Activated CD8-positive, alpha-beta memory T cell treated with anti-CD3 and anti-CD28 coated beads, Interleukin-2, amount 50 U/mL, for 4 hours (primary cell): ENCODE measurements at regions not wholly inside any gene's neighbourhood (a gene's known extent, or its start where the extent isn't known, plus 50 kb on each side); places are given as distances from the start of the nearest gene placed in this dataset.

Experiments
- DNase-seq: peaks from one replicate; pipeline ENCODE4 v3.0.0-alpha.2; 2020

DNA sequence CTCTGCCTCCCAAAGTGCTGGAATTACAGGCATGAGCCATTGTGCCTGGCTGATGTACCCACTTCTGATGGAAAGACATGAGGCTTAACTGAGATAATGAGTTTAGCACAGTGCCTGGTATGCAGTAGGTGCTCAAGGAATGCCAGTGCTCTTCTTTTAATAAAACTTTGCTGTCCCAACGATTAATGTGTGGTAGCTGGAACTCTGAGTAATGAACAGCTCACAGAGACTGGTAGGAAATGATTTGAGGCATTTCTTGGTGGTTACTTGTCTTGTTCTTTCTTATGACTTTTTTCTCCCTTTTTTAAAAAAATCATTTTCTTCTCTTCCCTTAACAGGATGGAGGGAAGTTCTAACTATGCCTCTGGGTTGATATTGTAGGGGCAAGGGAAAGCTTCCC, 235.7 kb upstream of the PWP1 start:
- no peak for DNase-seq

- no peak for DNase-seq
These were observed 235.1 kb upstream of the PWP1 start for GRCh38 chr12:107450541-107450940.

DNA sequence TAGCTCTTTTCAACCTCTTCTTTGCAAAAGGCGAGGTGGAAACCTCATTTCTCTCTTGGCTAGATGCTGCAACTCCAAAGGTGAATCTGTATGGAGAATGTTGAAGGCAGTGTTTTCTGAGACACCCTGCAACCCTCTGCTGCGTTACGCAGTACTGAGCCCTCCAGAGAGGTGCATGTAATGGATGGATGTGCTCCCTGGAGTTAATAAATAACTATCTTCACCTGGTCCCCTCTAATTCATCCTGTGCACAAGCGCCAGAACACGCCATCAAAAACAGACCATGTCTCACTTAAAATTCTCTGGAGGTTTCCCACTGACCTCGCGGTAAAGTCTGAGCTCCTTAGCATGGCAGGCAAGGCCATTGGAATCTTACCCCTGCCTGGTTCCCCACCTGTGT, 234.4 kb upstream of the PWP1 start:
- no peak for DNase-seq

DNA sequence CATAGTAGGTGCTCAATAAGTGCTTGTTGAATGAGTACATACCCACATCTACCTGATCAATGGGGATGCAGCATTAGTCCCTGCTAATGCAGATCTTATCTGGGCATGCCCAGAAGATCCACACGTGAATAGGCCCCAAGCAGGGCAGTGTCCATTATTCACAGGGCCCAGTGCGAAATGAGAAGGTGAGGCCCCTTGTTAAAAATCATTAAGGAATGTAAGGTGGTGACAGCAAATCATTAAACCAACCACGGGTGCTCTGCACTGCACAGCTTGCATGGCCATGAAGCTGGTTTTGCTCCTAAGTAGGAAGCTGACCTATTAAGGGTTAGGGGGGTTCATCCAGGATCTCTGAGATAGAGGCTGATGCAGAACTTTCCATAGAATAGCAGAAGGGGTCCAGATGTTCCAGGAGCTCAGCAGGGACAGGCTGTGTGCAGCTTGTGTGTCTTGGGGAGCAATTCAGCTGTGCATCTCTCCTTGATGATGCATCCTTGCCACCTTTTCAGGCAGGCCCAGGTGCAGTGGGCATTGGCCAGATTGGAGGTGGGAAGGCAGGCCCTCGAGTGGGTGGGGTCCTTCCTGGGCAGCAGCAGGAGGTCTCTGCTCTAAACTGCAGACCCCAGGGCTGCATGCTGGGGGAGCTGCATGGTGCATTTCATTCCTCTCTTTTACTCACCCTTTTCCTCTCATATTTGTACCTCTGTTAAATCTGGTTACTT, 231.3 kb upstream of the PWP1 start:
- DNase-seq: no peak

DNA sequence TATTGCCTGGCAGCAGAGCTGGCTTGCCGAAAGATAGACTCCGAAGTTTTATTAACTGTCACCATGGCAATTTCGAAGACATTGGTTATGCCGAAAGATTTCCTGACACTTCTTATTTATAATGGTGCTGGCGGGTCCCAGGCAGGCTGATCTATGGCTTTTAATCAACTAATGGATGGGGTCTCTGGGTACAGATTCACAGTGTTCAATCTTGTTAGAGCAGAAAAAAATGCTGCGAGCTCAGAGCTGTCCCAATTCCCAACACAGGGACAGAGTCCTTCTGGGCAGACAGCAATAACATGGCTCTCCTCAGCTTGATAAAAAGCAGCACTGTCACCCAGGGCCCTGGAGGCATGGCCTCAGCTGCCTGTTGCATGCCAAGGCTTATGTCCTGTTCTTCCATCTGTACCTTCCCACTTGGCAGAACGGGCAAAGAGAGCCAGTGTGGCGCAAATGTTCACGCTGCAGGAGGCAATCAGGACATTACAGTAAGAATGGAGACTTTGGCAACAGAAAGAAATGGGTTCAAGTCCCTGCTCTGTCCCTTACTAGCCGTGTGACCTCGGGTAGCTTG, 228.2 kb upstream of the PWP1 start:
- no peak for DNase-seq

- no peak for DNase-seq
These were observed 227.4 kb upstream of the PWP1 start for GRCh38 chr12:107458163-107458562.

DNA sequence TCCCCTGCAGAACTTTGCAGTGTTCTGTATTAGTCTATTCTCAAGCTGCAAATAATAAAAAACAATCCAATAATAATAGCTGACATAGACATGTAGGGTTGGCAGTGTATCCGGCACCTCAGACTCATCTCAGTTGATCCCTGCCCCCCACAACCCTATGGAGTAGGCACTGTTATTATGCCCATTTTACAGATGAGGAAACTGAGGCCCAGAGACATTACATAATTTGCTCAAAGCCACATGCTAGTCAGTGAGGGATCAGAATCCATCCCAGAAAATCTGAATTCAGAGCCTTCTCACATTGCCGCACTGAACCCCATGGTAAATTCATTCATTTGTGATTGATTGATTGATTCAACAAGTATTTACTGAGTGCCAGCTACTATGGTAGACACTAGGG, 226.6 kb upstream of the PWP1 start:
- DNase-seq: no peak

DNA sequence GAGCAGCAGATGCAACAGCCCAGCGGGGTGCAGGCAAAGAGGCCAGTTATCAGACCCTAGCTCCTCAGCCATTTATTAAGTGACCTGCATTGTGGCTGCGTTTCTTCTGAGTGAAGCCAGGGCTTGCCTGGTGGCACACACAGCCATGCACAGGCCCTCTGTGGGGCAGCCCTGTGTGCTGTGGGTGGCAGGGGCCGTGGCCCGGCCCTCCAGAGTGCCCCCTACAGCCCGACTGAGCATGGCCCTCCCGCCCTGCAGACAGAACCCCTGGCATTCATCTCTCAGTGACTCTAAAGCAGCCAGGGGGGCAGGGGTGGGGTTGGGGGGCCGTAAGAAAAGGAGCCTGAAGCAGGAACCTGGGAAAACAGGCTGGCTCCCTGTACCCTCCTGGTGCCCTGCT, 226.0 kb upstream of the PWP1 start:
- DNase-seq: no peak

- DNase-seq: no peak
These were observed 224.2 kb upstream of the PWP1 start for GRCh38 chr12:107461222-107461975.

DNA sequence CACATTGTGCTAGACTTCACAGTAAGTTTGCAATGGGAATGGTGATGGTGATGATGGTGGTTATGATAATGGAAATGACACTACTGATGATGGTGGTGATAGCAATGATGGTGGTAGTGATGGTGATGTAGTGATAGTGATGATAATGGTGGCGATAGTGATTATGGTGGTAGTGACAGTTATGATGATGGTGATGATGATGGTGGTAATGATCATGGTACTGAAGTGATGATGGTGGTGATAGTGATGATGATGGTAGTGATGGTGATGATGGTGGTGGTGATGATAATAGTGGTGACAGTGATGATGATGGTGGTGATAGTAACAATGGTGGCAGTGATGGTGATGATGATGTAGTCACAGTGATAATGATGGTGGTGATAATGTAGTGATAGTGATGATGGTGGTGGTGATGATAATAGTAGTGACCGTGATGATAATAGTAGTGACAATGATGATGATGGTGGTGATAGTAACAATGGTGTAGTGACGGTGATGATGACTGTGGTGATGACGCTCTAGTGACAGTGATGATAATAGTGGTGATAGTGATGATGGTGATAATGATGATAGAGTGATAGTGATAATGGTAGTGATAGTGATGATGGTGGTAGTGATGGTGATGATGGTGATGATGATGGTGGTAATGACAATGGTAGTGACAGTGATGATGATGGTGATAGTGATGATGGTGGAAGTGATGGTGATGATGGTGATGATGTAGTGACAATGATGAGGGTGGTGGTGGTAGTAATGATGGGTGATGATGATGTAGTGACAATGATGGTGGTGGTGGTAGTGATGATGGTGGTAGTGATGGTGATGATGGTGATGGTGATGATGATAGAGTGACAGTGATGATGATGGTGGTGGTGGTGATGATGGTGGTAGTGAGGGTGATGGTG, 222.9 kb upstream of the PWP1 start:
- no peak for DNase-seq

- DNase-seq: no peak
These were observed 221.0 kb upstream of the PWP1 start for GRCh38 chr12:107464644-107465043.

DNA sequence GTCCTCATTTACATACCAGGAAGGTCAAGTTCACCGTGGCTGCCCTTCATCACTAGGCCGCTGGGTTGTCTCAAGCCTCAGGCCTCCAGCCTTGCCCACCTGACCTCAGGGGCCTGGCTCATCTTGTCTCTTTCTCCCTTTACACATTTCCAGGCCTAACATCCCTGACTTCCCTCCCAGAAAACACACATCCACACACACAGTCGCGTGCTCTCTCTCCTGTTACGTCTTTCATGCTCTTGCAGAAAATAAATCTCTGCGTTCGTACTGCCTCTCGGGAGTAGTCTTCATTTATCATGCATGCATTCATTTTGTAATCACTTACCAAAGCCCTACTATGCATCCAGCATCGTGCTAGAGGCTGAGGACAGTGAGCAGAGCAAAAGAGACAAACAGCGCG, 220.0 kb upstream of the PWP1 start:
- DNase-seq: no peak

- DNase-seq: no peak
These were observed 217.9 kb upstream of the PWP1 start for GRCh38 chr12:107467716-107468115.

DNA sequence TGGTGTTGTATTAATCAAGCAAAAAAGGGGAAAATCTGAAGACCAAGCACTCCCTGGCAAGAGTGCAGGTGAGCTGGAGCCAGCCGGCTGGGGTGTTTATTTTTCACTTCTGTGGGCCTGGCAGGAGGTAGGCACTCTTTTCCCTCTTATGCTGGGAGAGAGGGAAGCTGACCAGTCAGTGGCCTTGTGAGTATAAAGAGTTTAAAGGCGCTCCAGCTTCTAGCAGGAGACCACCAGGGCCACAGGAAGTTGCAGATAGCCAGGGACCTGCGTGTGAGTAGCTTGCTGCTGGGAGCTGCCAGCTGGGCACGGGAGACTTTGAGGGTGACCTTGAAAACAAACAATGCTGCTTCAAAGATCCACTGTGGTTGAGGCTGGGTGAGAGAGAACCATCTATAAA, 217.4 kb upstream of the PWP1 start:
- no peak for DNase-seq

- DNase-seq: no peak
These were observed 216.6 kb upstream of the PWP1 start for GRCh38 chr12:107469011-107469410.

DNA sequence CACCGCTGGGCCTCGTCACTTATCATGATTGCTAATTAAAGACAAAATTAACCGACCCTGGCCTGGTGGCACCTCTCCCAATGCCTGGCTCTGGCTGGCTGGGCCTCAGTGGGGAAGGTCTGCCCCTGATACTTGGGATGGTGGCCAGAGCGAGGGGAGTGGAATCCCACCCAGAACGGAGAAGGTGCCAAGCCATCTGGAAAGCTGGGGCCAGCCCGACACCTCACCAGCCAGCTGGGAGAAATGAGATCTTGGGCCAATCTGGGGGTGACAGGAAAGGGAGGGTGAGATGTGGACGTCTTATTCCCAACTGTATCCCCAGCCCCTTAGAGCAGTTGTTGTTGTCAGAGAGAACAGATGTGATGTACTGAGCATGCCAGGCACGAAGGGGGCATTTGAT, 215.0 kb upstream of the PWP1 start:
- DNase-seq: no peak

- DNase-seq: no peak
These were observed 213.3 kb upstream of the PWP1 start for GRCh38 chr12:107472308-107472707.

DNA sequence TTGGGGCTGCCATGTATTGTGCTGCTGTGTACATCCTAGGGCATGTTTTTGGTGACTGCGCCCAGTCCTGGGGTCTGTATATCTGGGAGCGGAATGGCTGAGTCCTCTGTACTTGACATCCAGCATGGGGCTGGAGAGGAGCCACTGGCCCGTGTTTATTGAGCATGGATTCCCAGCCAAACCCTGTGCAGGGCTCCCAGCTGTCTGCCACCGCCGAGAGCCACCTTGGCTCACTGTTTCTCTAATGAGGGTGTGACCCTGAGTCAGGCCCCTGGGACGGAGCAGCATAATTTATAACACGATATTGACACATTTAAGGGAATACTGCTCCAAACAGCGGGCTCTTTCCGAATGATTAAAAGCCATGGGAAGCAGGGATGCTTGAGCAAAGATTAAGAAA, 211.5 kb upstream of the PWP1 start:
- DNase-seq: no peak

- DNase-seq: peak; percentile 24
These were observed 210.7 kb upstream of the PWP1 start for GRCh38 chr12:107474639-107475539.

- no peak for DNase-seq
These were observed 209.7 kb upstream of the PWP1 start for GRCh38 chr12:107475900-107476299.

GRCh38 chr12:107477018-107477417, 208.6 kb upstream of the PWP1 start:
- DNase-seq: no peak

DNA sequence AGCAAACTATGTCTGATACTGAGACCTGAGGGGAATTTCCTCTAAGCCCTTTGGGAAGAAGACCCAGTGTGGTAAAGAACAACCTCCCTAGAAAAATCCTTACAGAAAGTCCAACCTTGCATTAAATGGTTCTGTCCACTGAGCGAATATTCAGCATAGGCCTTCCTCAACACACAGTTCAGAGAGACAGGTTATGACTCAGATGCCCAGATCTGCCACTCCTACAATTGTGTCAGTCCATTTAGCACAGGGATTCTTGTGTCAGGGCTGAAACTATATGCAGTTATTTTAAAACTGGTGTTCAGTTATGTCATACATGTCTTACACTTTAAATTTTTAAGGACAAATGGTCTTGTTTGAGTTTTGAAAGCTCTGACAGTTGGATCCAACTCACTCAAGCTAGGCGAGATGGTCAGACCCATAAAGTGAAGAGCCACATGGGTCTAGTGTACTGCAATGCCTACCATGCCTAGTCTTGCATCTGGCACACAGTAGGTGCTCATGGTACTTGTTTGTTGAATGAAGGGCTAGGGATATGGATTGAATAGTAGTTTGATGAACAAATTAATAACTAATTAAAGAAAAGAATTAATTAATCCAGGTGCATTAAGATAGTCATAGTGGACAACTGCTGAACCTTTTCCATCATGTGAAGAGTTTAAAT, 207.5 kb upstream of the PWP1 start:
- no peak for DNase-seq
